ENCODE measurements at regions not wholly inside any gene's neighbourhood (a gene's known extent, or its start where the extent isn't known, plus 50 kb on each side); places are given as distances from the start of the nearest gene placed in this dataset.

DNA sequence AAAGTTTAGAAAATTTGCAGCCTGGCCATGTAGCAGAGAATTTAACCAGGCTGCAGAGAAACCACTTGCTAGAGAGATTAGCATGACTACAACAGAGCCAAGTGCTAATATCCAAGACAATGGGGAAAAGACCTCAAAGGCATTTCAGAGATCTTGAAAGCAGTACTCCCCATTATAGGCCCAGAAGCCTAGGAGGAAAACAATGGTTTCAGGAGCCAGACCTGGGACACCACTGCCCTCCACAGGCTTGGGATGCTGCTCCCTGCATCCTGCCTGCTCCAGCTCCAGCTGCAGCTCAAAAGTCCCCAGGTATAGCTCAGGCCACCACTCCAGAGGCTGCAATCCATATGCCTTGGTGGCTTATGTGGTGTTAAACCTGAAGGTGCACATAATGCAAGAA lies 101.5 kb upstream of the TMEM72 start:
- no TSS peak for BruUV-seq (replicated peaks)
- H4K20me1 ChIP-seq (ENCODE audit: insufficient read depth) = no peaks in the 10 kb centered on the region
- RAD21 ChIA-PET (ENCODE audit: low non-redundant PET in 1 of 2, low total read pairs in 2 of 2, uncharacterized antibody in 2 of 2, unreplicated experiment in 2 of 2) = no interaction called here
- DNase-seq (ENCODE audit: low read depth, low spot score) (no peak), ATAC-seq (no peak; the same call in 1 of the 2 replicates)
- H3K9me2 ChIP-seq (ENCODE audit: insufficient read depth) = no peaks in the 10 kb centered on the region
- H3K4me1 ChIP-seq (ENCODE audit: control insufficient read depth in 1 of 2, insufficient read depth in 2 of 2, low read length in 2 of 2) = no peaks in the 10 kb centered on the region
- no peak overlapping the region for H2AFZ ChIP-seq (ENCODE audit: low read depth, low read length, poor library complexity, severe bottlenecking)
- intact Hi-C loops (cut with micrococcal nuclease) = no loop called here
- H3K36me3 ChIP-seq (ENCODE audit: control insufficient read depth in 1 of 2, insufficient read depth in 2 of 2, low read length in 2 of 2) = no peaks in the 10 kb centered on the region
- H3K9ac ChIP-seq (ENCODE audit: low read length) = no peak overlapping the region
- peaks cover 26% of the 10 kb centered on the region for H3K27me3 ChIP-seq (ENCODE audit: insufficient read depth, low read length)
- CTCF ChIA-PET = no interaction called here
- no peak overlapping the region for H3K27ac ChIP-seq (ENCODE audit: low read depth, low read length)
- no peak overlapping the region for H3K4me3 ChIP-seq (replicated peaks in 1 of 2; ENCODE audit: low read depth in 1 of 2, low read length in 2 of 2)
- H3K9me3 ChIP-seq (ENCODE audit: control insufficient read depth in 1 of 2, insufficient read depth in 1 of 2, low read depth in 1 of 2, low read length in 2 of 2) = no peaks in the 10 kb centered on the region
- no peaks in the 10 kb centered on the region for H3K79me2 ChIP-seq (ENCODE audit: insufficient read depth, low read length)
- no peak overlapping the region for H3K4me2 ChIP-seq (ENCODE audit: low read length)
- POLR2A ChIA-PET = no interaction called here
- no peak for TF ChIP-seq POLR2A (IDR thresholded peaks at IDR 0.05; ENCODE audit: borderline replicate concordance, extremely low read depth, insufficient read depth, insufficient read length)
- TF ChIP-seq, protein P1, sequence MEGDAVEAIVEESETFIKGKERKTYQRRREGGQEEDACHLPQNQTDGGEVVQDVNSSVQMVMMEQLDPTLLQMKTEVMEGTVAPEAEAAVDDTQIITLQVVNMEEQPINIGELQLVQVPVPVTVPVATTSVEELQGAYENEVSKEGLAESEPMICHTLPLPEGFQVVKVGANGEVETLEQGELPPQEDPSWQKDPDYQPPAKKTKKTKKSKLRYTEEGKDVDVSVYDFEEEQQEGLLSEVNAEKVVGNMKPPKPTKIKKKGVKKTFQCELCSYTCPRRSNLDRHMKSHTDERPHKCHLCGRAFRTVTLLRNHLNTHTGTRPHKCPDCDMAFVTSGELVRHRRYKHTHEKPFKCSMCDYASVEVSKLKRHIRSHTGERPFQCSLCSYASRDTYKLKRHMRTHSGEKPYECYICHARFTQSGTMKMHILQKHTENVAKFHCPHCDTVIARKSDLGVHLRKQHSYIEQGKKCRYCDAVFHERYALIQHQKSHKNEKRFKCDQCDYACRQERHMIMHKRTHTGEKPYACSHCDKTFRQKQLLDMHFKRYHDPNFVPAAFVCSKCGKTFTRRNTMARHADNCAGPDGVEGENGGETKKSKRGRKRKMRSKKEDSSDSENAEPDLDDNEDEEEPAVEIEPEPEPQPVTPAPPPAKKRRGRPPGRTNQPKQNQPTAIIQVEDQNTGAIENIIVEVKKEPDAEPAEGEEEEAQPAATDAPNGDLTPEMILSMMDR (IDR thresholded peaks at IDR 0.05 in 2 of 3, conservative IDR thresholded peaks at IDR 0.05 in 1 of 3; ENCODE audit: borderline replicate concordance in 1 of 3, insufficient read depth in 1 of 3, low read depth in 2 of 3, low read length in 2 of 3) = 0 out of 6 replicates have a peak, but pooled peaks of 1 of the 3 experiments have one; percentile 8

DNA sequence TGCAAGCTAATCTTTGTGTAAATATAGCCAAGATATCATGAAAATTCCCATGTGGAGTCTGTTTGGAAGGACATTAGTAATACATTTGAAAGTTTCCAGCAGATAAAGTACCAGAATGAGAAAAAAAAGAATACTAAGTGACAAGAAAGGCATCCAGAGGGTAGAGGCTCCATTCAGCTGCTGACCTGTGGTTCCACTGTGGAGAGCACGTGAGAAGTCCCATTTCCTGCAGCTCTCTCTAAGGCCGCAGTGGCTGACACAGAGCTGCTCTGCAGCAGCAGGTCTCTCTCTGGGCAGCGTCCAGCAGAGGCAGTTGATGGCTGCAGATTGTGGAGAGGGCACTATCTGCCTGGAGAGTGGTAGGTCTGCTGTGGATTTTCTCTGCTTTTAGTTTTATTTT lies 100.1 kb upstream of the TMEM72 start:
- Histone ChIP-seq H3K4me1 (ENCODE audit: control insufficient read depth in 1 of 2, insufficient read depth in 2 of 2, low read length in 2 of 2) (no peaks in the 10 kb centered on the region), H3K4me2 (ENCODE audit: low read length) (no peak overlapping the region), H3K27me3 (ENCODE audit: insufficient read depth, low read length) (peaks cover 22% of the 10 kb centered on the region; the same call in 1 of the 2 replicates), H3K9me3 (ENCODE audit: control insufficient read depth in 1 of 2, insufficient read depth in 1 of 2, low read depth in 1 of 2, low read length in 2 of 2) (no peaks in the 10 kb centered on the region), H3K36me3 (ENCODE audit: control insufficient read depth in 1 of 2, insufficient read depth in 2 of 2, low read length in 2 of 2) (no peaks in the 10 kb centered on the region), H3K9ac (ENCODE audit: low read length) (no peak overlapping the region), H3K27ac (ENCODE audit: low read depth, low read length) (no peak overlapping the region), H3K79me2 (ENCODE audit: insufficient read depth, low read length) (no peaks in the 10 kb centered on the region), H3K9me2 (ENCODE audit: insufficient read depth) (no peaks in the 10 kb centered on the region), H2AFZ (ENCODE audit: low read depth, low read length, poor library complexity, severe bottlenecking) (no peak overlapping the region), H3K4me3 (replicated peaks in 1 of 2; ENCODE audit: low read depth in 1 of 2, low read length in 2 of 2) (no peak overlapping the region), H4K20me1 (ENCODE audit: insufficient read depth) (no peaks in the 10 kb centered on the region)
- POLR2A ChIA-PET = no interaction called here
- DNase-seq (ENCODE audit: low read depth, low spot score) (no peak), ATAC-seq (no peak)
- CTCF ChIA-PET = no interaction called here
- BruUV-seq (replicated peaks) = no TSS peak
- TF ChIP-seq POLR2AphosphoS5 (IDR thresholded peaks at IDR 0.05; ENCODE audit: low read depth, low read length) (no peak), JUND (IDR thresholded peaks at IDR 0.05) (no peak), ZNF274 (IDR thresholded peaks at IDR 0.05; ENCODE audit: low read depth, low read length) (no peak), TCF7L2 (IDR thresholded peaks at IDR 0.05; ENCODE audit: borderline replicate concordance, extremely low read depth, insufficient read depth, insufficient read length) (no peak), SIN3A (IDR thresholded peaks at IDR 0.05; ENCODE audit: low read depth) (no peak)
- TF ChIP-seq, protein P1 (IDR thresholded peaks at IDR 0.05 in 2 of 3, conservative IDR thresholded peaks at IDR 0.05 in 1 of 3; ENCODE audit: borderline replicate concordance in 1 of 3, insufficient read depth in 1 of 3, low read depth in 2 of 3, low read length in 2 of 3) = no peak
- TF ChIP-seq, protein P2, sequence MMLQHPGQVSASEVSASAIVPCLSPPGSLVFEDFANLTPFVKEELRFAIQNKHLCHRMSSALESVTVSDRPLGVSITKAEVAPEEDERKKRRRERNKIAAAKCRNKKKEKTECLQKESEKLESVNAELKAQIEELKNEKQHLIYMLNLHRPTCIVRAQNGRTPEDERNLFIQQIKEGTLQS (IDR thresholded peaks at IDR 0.05) = no peak
- TF ChIP-seq, protein P3, sequence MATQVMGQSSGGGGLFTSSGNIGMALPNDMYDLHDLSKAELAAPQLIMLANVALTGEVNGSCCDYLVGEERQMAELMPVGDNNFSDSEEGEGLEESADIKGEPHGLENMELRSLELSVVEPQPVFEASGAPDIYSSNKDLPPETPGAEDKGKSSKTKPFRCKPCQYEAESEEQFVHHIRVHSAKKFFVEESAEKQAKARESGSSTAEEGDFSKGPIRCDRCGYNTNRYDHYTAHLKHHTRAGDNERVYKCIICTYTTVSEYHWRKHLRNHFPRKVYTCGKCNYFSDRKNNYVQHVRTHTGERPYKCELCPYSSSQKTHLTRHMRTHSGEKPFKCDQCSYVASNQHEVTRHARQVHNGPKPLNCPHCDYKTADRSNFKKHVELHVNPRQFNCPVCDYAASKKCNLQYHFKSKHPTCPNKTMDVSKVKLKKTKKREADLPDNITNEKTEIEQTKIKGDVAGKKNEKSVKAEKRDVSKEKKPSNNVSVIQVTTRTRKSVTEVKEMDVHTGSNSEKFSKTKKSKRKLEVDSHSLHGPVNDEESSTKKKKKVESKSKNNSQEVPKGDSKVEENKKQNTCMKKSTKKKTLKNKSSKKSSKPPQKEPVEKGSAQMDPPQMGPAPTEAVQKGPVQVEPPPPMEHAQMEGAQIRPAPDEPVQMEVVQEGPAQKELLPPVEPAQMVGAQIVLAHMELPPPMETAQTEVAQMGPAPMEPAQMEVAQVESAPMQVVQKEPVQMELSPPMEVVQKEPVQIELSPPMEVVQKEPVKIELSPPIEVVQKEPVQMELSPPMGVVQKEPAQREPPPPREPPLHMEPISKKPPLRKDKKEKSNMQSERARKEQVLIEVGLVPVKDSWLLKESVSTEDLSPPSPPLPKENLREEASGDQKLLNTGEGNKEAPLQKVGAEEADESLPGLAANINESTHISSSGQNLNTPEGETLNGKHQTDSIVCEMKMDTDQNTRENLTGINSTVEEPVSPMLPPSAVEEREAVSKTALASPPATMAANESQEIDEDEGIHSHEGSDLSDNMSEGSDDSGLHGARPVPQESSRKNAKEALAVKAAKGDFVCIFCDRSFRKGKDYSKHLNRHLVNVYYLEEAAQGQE (IDR thresholded peaks at IDR 0.05; ENCODE audit: low read depth) = no peak
- RAD21 ChIA-PET (ENCODE audit: low non-redundant PET in 1 of 2, low total read pairs in 2 of 2, uncharacterized antibody in 2 of 2, unreplicated experiment in 2 of 2) = no interaction called here
- intact Hi-C loops (cut with micrococcal nuclease) = no loop called here

Data from HCT116 (cell line).